ENCODE measurements at regions not wholly inside any gene's neighbourhood (a gene's known extent, or its start where the extent isn't known, plus 50 kb on each side); places are given as distances from the start of the nearest gene placed in this dataset.

GRCh38 chr13:75151081-75151643 lies 330.8 kb downstream of the TBC1D4 start:
- Histone ChIP-seq H3K9me3 (ENCODE audit: control insufficient read depth in 2 of 2, insufficient read depth in 1 of 2, low read depth in 1 of 2, low read length in 1 of 2) (no peaks in the 10 kb centered on the region), H3K4me3 (ENCODE audit: low read depth in 1 of 3, low read length in 3 of 3) (no peak overlapping the region), H3K36me3 (ENCODE audit: control insufficient read depth in 3 of 3, insufficient read depth in 2 of 3, low read depth in 1 of 3, low read length in 3 of 3) (no peaks in the 10 kb centered on the region), H3K27me3 (ENCODE audit: control insufficient read depth in 3 of 3, insufficient read depth in 3 of 3, low read length in 3 of 3) (peaks cover 0 to 1% (median 0%) of the 10 kb centered on the region in 3 donors), H3K4me1 (ENCODE audit: control insufficient read depth in 3 of 3, insufficient read depth in 2 of 3, low read depth in 1 of 3, low read length in 2 of 3) (no peaks in the 10 kb centered on the region), H3K27ac (ENCODE audit: low read depth in 1 of 3, low read length in 2 of 3) (no peak overlapping the region)
- WGBS, 3 donors, result 51 to 67% (median 56%) methylated on average over 3 of the region's 3 CpGs
- no peak for DNase-seq
- FAIRE-seq, result no peak

GRCh38 chr13:75149776-75150175 lies 332.2 kb downstream of the TBC1D4 start:
- H3K36me3 ChIP-seq (ENCODE audit: control insufficient read depth in 3 of 3, insufficient read depth in 2 of 3, low read depth in 1 of 3, low read length in 3 of 3), result no peaks in the 10 kb centered on the region
- FAIRE-seq (no peak), DNase-seq (no peak)
- no peak overlapping the region for H3K4me3 ChIP-seq (ENCODE audit: low read depth in 1 of 3, low read length in 3 of 3)
- no peak overlapping the region for H3K27ac ChIP-seq (ENCODE audit: low read depth in 1 of 3, low read length in 2 of 3)
- H3K9me3 ChIP-seq (ENCODE audit: control insufficient read depth in 2 of 2, insufficient read depth in 1 of 2, low read depth in 1 of 2, low read length in 1 of 2), result no peaks in the 10 kb centered on the region
- H3K4me1 ChIP-seq (ENCODE audit: control insufficient read depth in 3 of 3, insufficient read depth in 2 of 3, low read depth in 1 of 3, low read length in 2 of 3), result no peaks in the 10 kb centered on the region
- H3K27me3 ChIP-seq (ENCODE audit: control insufficient read depth in 3 of 3, insufficient read depth in 3 of 3, low read length in 3 of 3), result peaks cover 0 to 1% (median 0%) of the 10 kb centered on the region in 3 donors

GRCh38 chr13:75147946-75148345 lies 334.0 kb downstream of the TBC1D4 start:
- DNase-seq (no peak), FAIRE-seq (no peak)
- 75 to 83% (median 76%) methylated on average over 5 of the region's 5 CpGs for WGBS, 3 donors

GRCh38 chr13:75146436-75146835 lies 335.5 kb downstream of the TBC1D4 start:
- Histone ChIP-seq H3K9me3 (ENCODE audit: control insufficient read depth in 2 of 2, insufficient read depth in 1 of 2, low read depth in 1 of 2, low read length in 1 of 2) (no peaks in the 10 kb centered on the region), H3K27me3 (ENCODE audit: control insufficient read depth in 3 of 3, insufficient read depth in 3 of 3, low read length in 3 of 3) (no peaks in the 10 kb centered on the region), H3K4me1 (ENCODE audit: control insufficient read depth in 3 of 3, insufficient read depth in 2 of 3, low read depth in 1 of 3, low read length in 2 of 3) (no peaks in the 10 kb centered on the region), H3K4me3 (ENCODE audit: low read depth in 1 of 3, low read length in 3 of 3) (no peak overlapping the region), H3K27ac (ENCODE audit: low read depth in 1 of 3, low read length in 2 of 3) (no peak overlapping the region), H3K36me3 (ENCODE audit: control insufficient read depth in 3 of 3, insufficient read depth in 2 of 3, low read depth in 1 of 3, low read length in 3 of 3) (no peaks in the 10 kb centered on the region)
- 83 to 93% (median 88%) methylated on average over 1 of the region's 1 CpG for WGBS, 3 donors
- FAIRE-seq (no peak), DNase-seq (no peak)

More at GRCh38 chr13:75147946-75148345, 334.0 kb downstream of the TBC1D4 start:
- Histone ChIP-seq H3K4me3 (ENCODE audit: low read depth in 1 of 3, low read length in 3 of 3) (no peak overlapping the region), H3K36me3 (ENCODE audit: control insufficient read depth in 3 of 3, insufficient read depth in 2 of 3, low read depth in 1 of 3, low read length in 3 of 3) (no peaks in the 10 kb centered on the region), H3K9me3 (ENCODE audit: control insufficient read depth in 2 of 2, insufficient read depth in 1 of 2, low read depth in 1 of 2, low read length in 1 of 2) (no peaks in the 10 kb centered on the region), H3K27me3 (ENCODE audit: control insufficient read depth in 3 of 3, insufficient read depth in 3 of 3, low read length in 3 of 3) (no peaks in the 10 kb centered on the region), H3K27ac (ENCODE audit: low read depth in 1 of 3, low read length in 2 of 3) (no peak overlapping the region), H3K4me1 (ENCODE audit: control insufficient read depth in 3 of 3, insufficient read depth in 2 of 3, low read depth in 1 of 3, low read length in 2 of 3) (no peaks in the 10 kb centered on the region)

- Histone ChIP-seq H3K9me3 (ENCODE audit: control insufficient read depth in 2 of 2, insufficient read depth in 1 of 2, low read depth in 1 of 2, low read length in 1 of 2) (no peaks in the 10 kb centered on the region), H3K4me3 (ENCODE audit: low read depth in 1 of 3, low read length in 3 of 3) (no peak overlapping the region), H3K36me3 (ENCODE audit: control insufficient read depth in 3 of 3, insufficient read depth in 2 of 3, low read depth in 1 of 3, low read length in 3 of 3) (no peaks in the 10 kb centered on the region), H3K4me1 (ENCODE audit: control insufficient read depth in 3 of 3, insufficient read depth in 2 of 3, low read depth in 1 of 3, low read length in 2 of 3) (no peaks in the 10 kb centered on the region), H3K27me3 (ENCODE audit: control insufficient read depth in 3 of 3, insufficient read depth in 3 of 3, low read length in 3 of 3) (no peaks in the 10 kb centered on the region), H3K27ac (ENCODE audit: low read depth in 1 of 3, low read length in 2 of 3) (no peak overlapping the region)
- DNase-seq (no peak), FAIRE-seq (no peak)
- 49 to 84% (median 71%) methylated on average over 1 of the region's 1 CpG for WGBS, 3 donors
These were observed 336.0 kb downstream of the TBC1D4 start for GRCh38 chr13:75145927-75146326.

- Histone ChIP-seq H3K4me1 (ENCODE audit: control insufficient read depth in 3 of 3, insufficient read depth in 2 of 3, low read depth in 1 of 3, low read length in 2 of 3) (no peaks in the 10 kb centered on the region), H3K27ac (ENCODE audit: low read depth in 1 of 3, low read length in 2 of 3) (no peak overlapping the region), H3K4me3 (ENCODE audit: low read depth in 1 of 3, low read length in 3 of 3) (no peak overlapping the region), H3K36me3 (ENCODE audit: control insufficient read depth in 3 of 3, insufficient read depth in 2 of 3, low read depth in 1 of 3, low read length in 3 of 3) (no peaks in the 10 kb centered on the region), H3K9me3 (ENCODE audit: control insufficient read depth in 2 of 2, insufficient read depth in 1 of 2, low read depth in 1 of 2, low read length in 1 of 2) (peaks cover 0 to 10% of the 10 kb centered on the region in 2 donors), H3K27me3 (ENCODE audit: control insufficient read depth in 3 of 3, insufficient read depth in 3 of 3, low read length in 3 of 3) (no peaks in the 10 kb centered on the region)
- DNase-seq (no peak), FAIRE-seq (no peak)
These were observed 342.7 kb downstream of the TBC1D4 start for GRCh38 chr13:75139291-75139690.

GRCh38 chr13:75137911-75138571 lies 343.9 kb downstream of the TBC1D4 start:
- 59 to 73% (median 67%) methylated on average over 3 of the region's 3 CpGs for WGBS, 3 donors

GRCh38 chr13:75136151-75136550 lies 345.8 kb downstream of the TBC1D4 start:
- DNase-seq (no peak), FAIRE-seq (no peak)
- Histone ChIP-seq H3K4me3 (ENCODE audit: low read depth in 1 of 3, low read length in 3 of 3) (no peak overlapping the region), H3K36me3 (ENCODE audit: control insufficient read depth in 3 of 3, insufficient read depth in 2 of 3, low read depth in 1 of 3, low read length in 3 of 3) (no peaks in the 10 kb centered on the region), H3K9me3 (ENCODE audit: control insufficient read depth in 2 of 2, insufficient read depth in 1 of 2, low read depth in 1 of 2, low read length in 1 of 2) (peaks cover 0 to 10% of the 10 kb centered on the region in 2 donors), H3K27me3 (ENCODE audit: control insufficient read depth in 3 of 3, insufficient read depth in 3 of 3, low read length in 3 of 3) (no peaks in the 10 kb centered on the region), H3K4me1 (ENCODE audit: control insufficient read depth in 3 of 3, insufficient read depth in 2 of 3, low read depth in 1 of 3, low read length in 2 of 3) (no peaks in the 10 kb centered on the region), H3K27ac (ENCODE audit: low read depth in 1 of 3, low read length in 2 of 3) (no peak overlapping the region)
- 80 to 91% (median 91%) methylated on average over 1 of the region's 1 CpG for WGBS, 3 donors

More at GRCh38 chr13:75137911-75138571, 343.9 kb downstream of the TBC1D4 start:
- no peaks in the 10 kb centered on the region for H3K4me1 ChIP-seq (ENCODE audit: control insufficient read depth in 3 of 3, insufficient read depth in 2 of 3, low read depth in 1 of 3, low read length in 2 of 3)
- no peak overlapping the region for H3K4me3 ChIP-seq (ENCODE audit: low read depth in 1 of 3, low read length in 3 of 3)
- no peaks in the 10 kb centered on the region for H3K36me3 ChIP-seq (ENCODE audit: control insufficient read depth in 3 of 3, insufficient read depth in 2 of 3, low read depth in 1 of 3, low read length in 3 of 3)
- H3K27me3 ChIP-seq (ENCODE audit: control insufficient read depth in 3 of 3, insufficient read depth in 3 of 3, low read length in 3 of 3), result no peaks in the 10 kb centered on the region
- DNase-seq, result no peak
- H3K27ac ChIP-seq (ENCODE audit: low read depth in 1 of 3, low read length in 2 of 3), result no peak overlapping the region
- no peak for FAIRE-seq
- peaks cover 0 to 10% of the 10 kb centered on the region in 2 donors for H3K9me3 ChIP-seq (ENCODE audit: control insufficient read depth in 2 of 2, insufficient read depth in 1 of 2, low read depth in 1 of 2, low read length in 1 of 2)
